ENCODE measurements at regions not wholly inside any gene's neighbourhood (a gene's known extent, or its start where the extent isn't known, plus 50 kb on each side); places are given as distances from the start of the nearest gene placed in this dataset.

- no peak for TF ChIP-seq CTCF (IDR thresholded peaks at IDR 0.05)
- no peak for TF ChIP-seq MAX (IDR thresholded peaks at IDR 0.05; ENCODE audit: low read depth)
- no peak for TF ChIP-seq EZH2phosphoT487 (IDR thresholded peaks at IDR 0.05; ENCODE audit: borderline replicate concordance, low read depth)
Observed at GRCh38 chr9:1929722-1930244, 85.4 kb upstream of the SMARCA2 start.
